KMS-11 (cell line): ENCODE measurements at regions not wholly inside any gene's neighbourhood (a gene's known extent, or its start where the extent isn't known, plus 50 kb on each side); places are given as distances from the start of the nearest gene placed in this dataset.
A peak's percentile ranks its signal among the peaks of the same experiment; 100 is the strongest.

Source experiments
- H2AFZ ChIP-seq: fragments of 200-600 bp; sonication (generic); 2 replicates; pipeline ENCODE4 v1.6.1; 2016; ENCODE audit warnings: antibody characterized with exemption, mixed run types, low read depth
- H3K27ac ChIP-seq: fragments of 200-600 bp; sonication (generic); 2 replicates; pipeline ENCODE4 v1.6.1; 2016; ENCODE audit warnings: mild to moderate bottlenecking, mixed run types
- H3K27me3 ChIP-seq: fragments of 200-600 bp; sonication (generic); 2 replicates; pipeline ENCODE4 v1.6.1; 2017; ENCODE audit warnings: mild to moderate bottlenecking, low read depth, mixed run types, moderate library complexity; ENCODE audit not compliant: insufficient read depth
- H3K36me3 ChIP-seq: fragments of 200-600 bp; sonication (generic); 2 replicates; pipeline ENCODE4 v1.6.1; 2017; ENCODE audit warnings: mild to moderate bottlenecking, mixed run types; ENCODE audit not compliant: insufficient read depth
- H3K4me1 ChIP-seq: fragments of 200-600 bp; sonication (generic); 2 replicates; pipeline ENCODE4 v1.6.1; 2016; ENCODE audit warnings: mild to moderate bottlenecking, low read depth, mixed run types; ENCODE audit not compliant: poor library complexity, severe bottlenecking
- H3K4me2 ChIP-seq: fragments of 200-600 bp; sonication (generic); 2 replicates; pipeline ENCODE4 v1.7.0; 2016; ENCODE audit warnings: mild to moderate bottlenecking, mixed run types
- H3K4me3 ChIP-seq: fragments of 200-600 bp; sonication (generic); IDR thresholded peaks from 2 replicates; pipeline ENCODE4 v1.6.1; 2017; ENCODE audit warnings: low read depth, low read length, mixed read lengths; ENCODE audit not compliant: insufficient read depth
- H3K79me2 ChIP-seq: fragments of 200-600 bp; sonication (generic); 2 replicates; pipeline ENCODE4 v1.6.1; 2016; ENCODE audit warnings: low read depth, mixed run types; ENCODE audit not compliant: insufficient read depth
- H3K9ac ChIP-seq: fragments of 200-600 bp; sonication (generic); 2 replicates; pipeline ENCODE4 v1.6.1; 2016; ENCODE audit warnings: mild to moderate bottlenecking, mixed run types
- H4K20me1 ChIP-seq: fragments of 200-600 bp; sonication (generic); 2 replicates; pipeline ENCODE4 v1.6.1; 2016; ENCODE audit warnings: mild to moderate bottlenecking, mixed run types; ENCODE audit not compliant: insufficient read depth
- CTCF ChIP-seq: fragments of 200-600 bp; sonication (generic); conservative IDR thresholded peaks from 2 replicates; pipeline ENCODE4 v1.6.1; 2017; ENCODE audit warnings: low read depth, mild to moderate bottlenecking, antibody characterized with exemption, low read length, moderate library complexity, mixed read lengths

- Histone ChIP-seq H2AFZ (no peak overlapping the region), H3K4me3 (no peak overlapping the region), H3K9ac (peak overlapping the region; percentile 23; the same call in 1 of the 2 replicates), H3K27ac (peak overlapping the region; percentile 79), H3K4me2 (peak overlapping the region; percentile 59), H3K4me1 (peaks cover 54% of the 10 kb centered on the region), H3K27me3 (no peaks in the 10 kb centered on the region), H3K79me2 (no peaks in the 10 kb centered on the region), H3K36me3 (no peaks in the 10 kb centered on the region), H4K20me1 (no peaks in the 10 kb centered on the region)
- TF ChIP-seq CTCF: no peak
These were observed 60.0 kb upstream of the CHD2 start for GRCh38 chr15:92840149-92840548.

DNA sequence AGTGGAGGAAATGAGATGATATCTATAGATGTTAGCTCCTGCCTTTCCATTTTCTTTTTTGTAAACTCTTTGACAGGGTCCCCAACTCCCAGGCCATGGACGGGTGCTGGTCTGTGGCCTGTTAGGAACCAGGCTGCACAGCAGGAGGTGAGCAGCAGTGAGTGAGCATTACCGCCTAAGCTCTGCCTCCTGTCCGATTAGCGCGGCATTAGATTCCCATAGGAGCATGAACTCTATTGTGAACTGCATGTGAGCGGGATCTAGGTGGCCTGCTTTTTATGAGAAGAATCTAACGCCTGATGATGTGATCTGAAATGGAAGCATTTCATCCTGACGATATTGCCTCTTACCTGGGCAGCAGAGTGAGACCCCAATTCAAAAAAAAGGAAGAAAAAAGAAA is 56.8 kb upstream of the CHD2 start:
- Histone ChIP-seq H3K4me1 (peaks cover 58% of the 10 kb centered on the region), H3K36me3 (no peaks in the 10 kb centered on the region), H3K27me3 (no peaks in the 10 kb centered on the region), H3K4me3 (no peak overlapping the region), H3K4me2 (no peak overlapping the region), H3K79me2 (no peaks in the 10 kb centered on the region), H3K9ac (no peak overlapping the region), H2AFZ (no peak overlapping the region), H3K27ac (no peak overlapping the region), H4K20me1 (no peaks in the 10 kb centered on the region)
- no peak for TF ChIP-seq CTCF

GRCh38 chr15:92843814-92844213 is 56.3 kb upstream of the CHD2 start:
- Histone ChIP-seq H3K4me2 (no peak overlapping the region), H3K36me3 (no peaks in the 10 kb centered on the region), H3K4me3 (no peak overlapping the region), H3K27me3 (no peaks in the 10 kb centered on the region), H3K4me1 (peaks cover 53% of the 10 kb centered on the region), H3K9ac (no peak overlapping the region), H2AFZ (no peak overlapping the region), H4K20me1 (no peaks in the 10 kb centered on the region), H3K79me2 (no peaks in the 10 kb centered on the region), H3K27ac (no peak overlapping the region)
- TF ChIP-seq CTCF: no peak

DNA sequence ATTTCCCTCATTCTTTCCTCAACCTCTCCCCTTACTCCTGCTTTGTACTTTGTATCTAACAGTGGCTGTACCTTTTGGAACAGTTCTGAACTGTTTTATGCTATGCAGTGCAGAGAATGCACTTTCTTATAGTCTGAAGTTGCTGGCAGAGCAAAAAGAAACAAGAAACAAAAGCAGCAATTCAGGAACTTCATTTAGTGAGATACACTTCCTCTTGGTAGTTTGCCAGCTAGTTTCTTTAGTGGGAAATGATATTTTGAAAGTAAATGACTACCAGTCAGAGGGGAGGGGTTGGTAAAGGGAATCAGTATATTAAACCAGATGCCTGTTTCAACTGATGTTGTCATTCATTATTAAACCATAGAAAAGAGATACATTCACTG is 55.0 kb upstream of the CHD2 start:
- no peak for TF ChIP-seq CTCF
- Histone ChIP-seq H4K20me1 (no peaks in the 10 kb centered on the region), H3K9ac (peak overlapping the region; percentile 28; the same call in 1 of the 2 replicates), H2AFZ (peak overlapping the region; percentile 35), H3K27ac (peak overlapping the region; percentile 85), H3K4me3 (no peak overlapping the region), H3K27me3 (no peaks in the 10 kb centered on the region), H3K79me2 (no peaks in the 10 kb centered on the region), H3K4me2 (peak overlapping the region; percentile 91), H3K36me3 (no peaks in the 10 kb centered on the region), H3K4me1 (peaks cover 40% of the 10 kb centered on the region)
